ENCODE measurements at regions not wholly inside any gene's neighbourhood (a gene's known extent, or its start where the extent isn't known, plus 50 kb on each side); places are given as distances from the start of the nearest gene placed in this dataset.

GRCh38 chrX:99077099-99077498 lies 1333.0 kb downstream of the PCDH19 start (continued):
- no peak for TF ChIP-seq BRCA1 (IDR thresholded peaks at IDR 0.05; ENCODE audit: low read depth, low read length)

GRCh38 chrX:99073551-99073950 lies 1336.5 kb downstream of the PCDH19 start:
- Histone ChIP-seq H3K27ac (ENCODE audit: low read depth, low read length) (no peak overlapping the region), H4K8ac (ENCODE audit: extremely low read depth, insufficient read depth, low read length) (no peak overlapping the region), H3K14ac (ENCODE audit: insufficient read length) (no peak overlapping the region), H3K4ac (replicated peaks; ENCODE audit: insufficient read length, low read depth, low read length) (no peak overlapping the region), H3K9me3 (ENCODE audit: insufficient read depth in 2 of 2, low read depth in 1 of 2, low read length in 1 of 2) (no peaks in the 10 kb centered on the region), H3K23ac (ENCODE audit: insufficient read length) (no peak overlapping the region), H3K79me1 (ENCODE audit: low read depth, low read length) (no peaks in the 10 kb centered on the region), H2BK15ac (ENCODE audit: low read length) (no peak overlapping the region), H2BK5ac (ENCODE audit: low read depth, low read length) (no peak overlapping the region), H3K4me3 (ENCODE audit: extremely low read depth in 1 of 4, insufficient read depth in 2 of 4, low read depth in 3 of 4, low read length in 4 of 4) (no peak overlapping the region), H3K79me2 (ENCODE audit: control insufficient read depth in 1 of 2, insufficient read depth in 2 of 2, low read length in 2 of 2) (no peaks in the 10 kb centered on the region), H4K5ac (ENCODE audit: insufficient read length, low read depth, low read length) (no peak overlapping the region), H3K56ac (replicated peaks; ENCODE audit: insufficient read length, low read depth, low read length) (no peak overlapping the region), H2BK120ac (replicated peaks; ENCODE audit: low read depth, low read length) (no peak overlapping the region), H2AK5ac (ENCODE audit: low read depth, low read length) (no peak overlapping the region), H2BK20ac (ENCODE audit: low read length) (no peak overlapping the region), H3K27me3 (replicated peaks in 1 of 4; ENCODE audit: control insufficient read depth in 3 of 4, extremely low read depth in 1 of 4, insufficient read depth in 3 of 4, low read length in 3 of 4) (no peaks in the 10 kb centered on the region), H3K18ac (ENCODE audit: extremely low read depth, low read length) (no peak overlapping the region), H3K36me3 (ENCODE audit: control insufficient read depth in 2 of 4, insufficient read depth in 4 of 4, low read length in 3 of 4) (no peaks in the 10 kb centered on the region), H2AFZ (ENCODE audit: low read length) (no peak overlapping the region), H3K4me1 (replicated peaks in 1 of 4; ENCODE audit: control insufficient read depth in 3 of 4, insufficient read depth in 4 of 4, low read length in 3 of 4) (no peaks in the 10 kb centered on the region), H3K23me2 (ENCODE audit: low read depth, low read length) (no peaks in the 10 kb centered on the region), H4K91ac (replicated peaks; ENCODE audit: insufficient read length, low read length) (no peak overlapping the region), H2BK12ac (ENCODE audit: low read depth, low read length) (no peak overlapping the region), H4K20me1 (replicated peaks in 1 of 2; ENCODE audit: control insufficient read depth in 1 of 2, insufficient read depth in 2 of 2, low read length in 2 of 2) (no peaks in the 10 kb centered on the region), H3K9ac (replicated peaks in 1 of 4; ENCODE audit: extremely low read depth in 1 of 4, low read depth in 3 of 4, low read length in 3 of 4) (no peak overlapping the region), H3K4me2 (ENCODE audit: insufficient read depth in 1 of 2, low read depth in 2 of 2, low read length in 2 of 2) (no peak overlapping the region)
- ChIA-PET CTCF (ENCODE audit: partially characterized antibody) (no interaction called here), POLR2A (ENCODE audit: partially characterized antibody) (no interaction called here)
- 89% methylated on average over 1 of the region's 1 CpG; no CpG with 5 or more reads in 1 of the 2 experiments for WGBS, 2 experiments (ENCODE audit: extremely low coverage in 1 of 2, insufficient coverage in 1 of 2, insufficient read length in 1 of 2, insufficient replicate concordance in 2 of 2, low coverage in 1 of 2, low lambda C conversion rate in 2 of 2, missing lambda C conversion rate in 1 of 2)
- FAIRE-seq (no peak), DNase-seq (ENCODE audit: low read depth in 1 of 2, low spot score in 2 of 2) (no peak)
- no peak for TF ChIP-seq JUN (IDR thresholded peaks at IDR 0.05; ENCODE audit: low read depth, low read length)
- TF ChIP-seq RFX5 (IDR thresholded peaks at IDR 0.05; ENCODE audit: borderline replicate concordance, low read depth, low read length) = no peak
- no peak for TF ChIP-seq CEBPB (IDR thresholded peaks at IDR 0.05; ENCODE audit: low read depth, low read length)
- no peak for TF ChIP-seq SUZ12 (IDR thresholded peaks at IDR 0.05; ENCODE audit: low read length)
- TF ChIP-seq RAD21 (IDR thresholded peaks at IDR 0.05 in 1 of 2, conservative IDR thresholded peaks at IDR 0.05 in 1 of 2; ENCODE audit: low read depth in 2 of 2, low read length in 2 of 2) = no peak
- no peak for TF ChIP-seq RNF2 (IDR thresholded peaks at IDR 0.05; ENCODE audit: borderline replicate concordance, low read depth, low read length, missing control alignments, poor library complexity, severe bottlenecking)
- no peak for TF ChIP-seq ZNF274 (IDR thresholded peaks at IDR 0.05; ENCODE audit: borderline replicate concordance, extremely low read depth, low read length)
- no peak for TF ChIP-seq NRF1 (IDR thresholded peaks at IDR 0.05; ENCODE audit: low read depth, low read length)
- no peak for TF ChIP-seq CHD1 (IDR thresholded peaks at IDR 0.05; ENCODE audit: low read depth, low read length)

Measured in H1 (cell line).